T-helper 9 cell (primary cell): ENCODE measurements at regions not wholly inside any gene's neighbourhood (a gene's known extent, or its start where the extent isn't known, plus 50 kb on each side); places are given as distances from the start of the nearest gene placed in this dataset.
"Not testable (repeated sequence)": the region's sequence is repeated elsewhere in the genome, so short reads cannot be mapped to it uniquely, and the experiment has no call there.

ENCODE experiments used
- DNase-seq: peaks from one replicate; pipeline ENCODE4 v3.0.0-alpha.2; 2020

GRCh38 chr12:107826276-107826675 lies 51.8 kb downstream of the ASCL4 start:
- no peak for DNase-seq

- no peak for DNase-seq
Observed at GRCh38 chr12:107829271-107829670, 54.8 kb downstream of the ASCL4 start.

GRCh38 chr12:107832441-107832840 lies 57.9 kb downstream of the ASCL4 start:
- no peak for DNase-seq

- no peak for DNase-seq
Observed at GRCh38 chr12:107840186-107840585, 65.7 kb downstream of the ASCL4 start.

- DNase-seq, result no peak
Observed at GRCh38 chr12:107843351-107844311, 69.1 kb downstream of the ASCL4 start.

- no peak for DNase-seq
Observed at GRCh38 chr12:107844312-107844921, 69.9 kb downstream of the ASCL4 start.

GRCh38 chr12:107845226-107845979 lies 70.9 kb downstream of the ASCL4 start:
- DNase-seq, result no peak

GRCh38 chr12:107845980-107846659 lies 71.6 kb downstream of the ASCL4 start:
- DNase-seq, result no peak

- no peak for DNase-seq
Observed at GRCh38 chr12:107847430-107847829, 72.9 kb downstream of the ASCL4 start.

- DNase-seq, result no peak
Observed at GRCh38 chr12:107847830-107848229, 73.3 kb downstream of the ASCL4 start.

- no peak for DNase-seq
Observed at GRCh38 chr12:107853479-107853878, 79.0 kb downstream of the ASCL4 start.

- no peak for DNase-seq
Observed at GRCh38 chr12:107855471-107855870, 81.0 kb downstream of the ASCL4 start.

GRCh38 chr12:107856096-107856495 lies 81.6 kb downstream of the ASCL4 start:
- no peak for DNase-seq

- DNase-seq, result no peak
Observed at GRCh38 chr12:107857191-107857590, 82.7 kb downstream of the ASCL4 start.

GRCh38 chr12:107859367-107859766 lies 84.9 kb downstream of the ASCL4 start:
- DNase-seq, result no peak

GRCh38 chr12:107864235-107864634 lies 89.7 kb downstream of the ASCL4 start:
- no peak for DNase-seq

GRCh38 chr12:107864727-107865126 lies 90.2 kb downstream of the ASCL4 start:
- not testable (repeated sequence) for DNase-seq

- no peak for DNase-seq
Observed at GRCh38 chr12:107873223-107873622, 98.7 kb downstream of the ASCL4 start.

GRCh38 chr12:107875786-107876185 lies 101.3 kb downstream of the ASCL4 start:
- DNase-seq, result no peak

GRCh38 chr12:107884769-107885694 lies 110.5 kb downstream of the ASCL4 start:
- DNase-seq, result no peak

GRCh38 chr12:107888789-107889188 lies 114.3 kb downstream of the ASCL4 start:
- no peak for DNase-seq

- no peak for DNase-seq
Observed at GRCh38 chr12:107891967-107892366, 117.5 kb downstream of the ASCL4 start.
